Breast epithelium (tissue), 3 donors: ENCODE measurements at regions not wholly inside any gene's neighbourhood (a gene's known extent, or its start where the extent isn't known, plus 50 kb on each side); places are given as distances from the start of the nearest gene placed in this dataset.

Experiments used
- CTCF ChIP-seq, 3 donors: fragments of 450-650 bp; IDR thresholded peaks; one replicate each; pipeline ENCODE4 v1.5.1; 2016 to 2017; ENCODE audit warnings: antibody characterized with exemption in 3 of 3, mild to moderate bottlenecking in 3 of 3, moderate library complexity in 3 of 3
- POLR2A ChIP-seq: fragments of 450-650 bp; IDR thresholded peaks from one replicate; pipeline ENCODE4 v1.6.1; 2016; ENCODE audit warnings: antibody characterized with exemption, mild to moderate bottlenecking, moderate library complexity
- POLR2AphosphoS5 ChIP-seq, 3 donors: sonication (generic); formaldehyde crosslinking; IDR thresholded peaks; one replicate each; pipeline ENCODE4 v1.6.1; 2017; ENCODE audit warnings: antibody characterized with exemption in 3 of 3

- TF ChIP-seq CTCF (IDR thresholded peaks at IDR 0.05): no peak
- TF ChIP-seq POLR2A: no peak
- TF ChIP-seq POLR2AphosphoS5 (IDR thresholded peaks at IDR 0.05): no peak
These were observed 602.2 kb upstream of the CDH8 start for GRCh38 chr16:62638324-62638911.
